Kidney capillary endothelial cell (primary cell): ENCODE measurements at regions not wholly inside any gene's neighbourhood (a gene's known extent, or its start where the extent isn't known, plus 50 kb on each side); places are given as distances from the start of the nearest gene placed in this dataset.

Source experiments
- DNase-seq: peaks from one replicate; pipeline ENCODE4 v3.0.0-alpha.2; 2018; ENCODE audit warnings: low spot score

DNA sequence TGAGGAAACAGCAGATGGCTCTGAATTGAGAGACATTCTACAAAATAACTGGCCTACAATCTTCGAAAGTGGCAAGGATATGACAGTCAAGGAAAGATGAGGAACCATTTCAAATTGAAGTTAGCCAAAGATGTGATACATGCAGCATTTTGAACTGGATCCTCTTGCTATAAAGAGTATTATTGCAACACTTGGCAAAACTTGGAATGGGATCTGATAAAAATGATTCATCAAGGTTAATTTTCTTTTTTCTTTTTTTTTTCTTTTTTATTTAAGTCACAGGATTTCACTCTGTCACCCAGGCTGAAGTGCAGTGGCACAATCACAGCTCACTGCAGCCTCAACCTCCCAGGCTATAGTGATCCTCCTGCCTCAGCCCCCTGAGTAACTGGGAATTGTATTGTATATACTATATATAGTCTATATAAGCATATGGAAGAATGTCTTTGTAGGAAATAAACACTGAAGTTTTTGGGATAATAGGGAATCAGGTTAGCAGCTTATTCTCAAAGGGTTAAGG, 49.8 kb upstream of the GJA8 start:
- no peak for DNase-seq
